ENCODE measurements at regions not wholly inside any gene's neighbourhood (a gene's known extent, or its start where the extent isn't known, plus 50 kb on each side); places are given as distances from the start of the nearest gene placed in this dataset.

DNA sequence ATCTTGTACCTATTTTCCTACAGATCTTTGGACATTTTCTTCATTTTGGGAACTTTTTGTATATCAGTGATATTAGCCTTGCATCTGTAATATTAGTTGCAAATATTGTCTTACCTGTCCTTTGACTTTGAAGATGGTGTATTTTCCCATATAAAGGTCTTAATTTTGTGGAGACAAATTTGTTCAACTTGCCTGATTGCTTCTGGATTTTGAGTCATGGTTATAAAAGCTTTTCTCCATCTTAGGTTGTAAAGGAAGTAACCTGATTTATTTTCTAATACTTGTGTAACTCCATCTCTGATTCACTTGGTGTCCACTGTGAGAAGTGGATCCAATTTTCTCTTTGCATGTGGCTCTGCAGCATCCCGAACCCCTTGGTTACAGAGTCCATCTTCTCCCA lies 97.7 kb upstream of the OTOS start:
- no peak overlapping the region for H3K4me3 ChIP-seq (ENCODE audit: low read depth, low read length)
- DNase-seq (ENCODE audit: low read depth): no peak
- TF ChIP-seq, protein P1, sequence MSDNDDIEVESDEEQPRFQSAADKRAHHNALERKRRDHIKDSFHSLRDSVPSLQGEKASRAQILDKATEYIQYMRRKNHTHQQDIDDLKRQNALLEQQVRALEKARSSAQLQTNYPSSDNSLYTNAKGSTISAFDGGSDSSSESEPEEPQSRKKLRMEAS (IDR thresholded peaks at IDR 0.05; ENCODE audit: low read depth, low read length): no peak
- TF ChIP-seq, protein P2, sequence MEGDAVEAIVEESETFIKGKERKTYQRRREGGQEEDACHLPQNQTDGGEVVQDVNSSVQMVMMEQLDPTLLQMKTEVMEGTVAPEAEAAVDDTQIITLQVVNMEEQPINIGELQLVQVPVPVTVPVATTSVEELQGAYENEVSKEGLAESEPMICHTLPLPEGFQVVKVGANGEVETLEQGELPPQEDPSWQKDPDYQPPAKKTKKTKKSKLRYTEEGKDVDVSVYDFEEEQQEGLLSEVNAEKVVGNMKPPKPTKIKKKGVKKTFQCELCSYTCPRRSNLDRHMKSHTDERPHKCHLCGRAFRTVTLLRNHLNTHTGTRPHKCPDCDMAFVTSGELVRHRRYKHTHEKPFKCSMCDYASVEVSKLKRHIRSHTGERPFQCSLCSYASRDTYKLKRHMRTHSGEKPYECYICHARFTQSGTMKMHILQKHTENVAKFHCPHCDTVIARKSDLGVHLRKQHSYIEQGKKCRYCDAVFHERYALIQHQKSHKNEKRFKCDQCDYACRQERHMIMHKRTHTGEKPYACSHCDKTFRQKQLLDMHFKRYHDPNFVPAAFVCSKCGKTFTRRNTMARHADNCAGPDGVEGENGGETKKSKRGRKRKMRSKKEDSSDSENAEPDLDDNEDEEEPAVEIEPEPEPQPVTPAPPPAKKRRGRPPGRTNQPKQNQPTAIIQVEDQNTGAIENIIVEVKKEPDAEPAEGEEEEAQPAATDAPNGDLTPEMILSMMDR (IDR thresholded peaks at IDR 0.05; ENCODE audit: low read depth, low read length): no peak

DNA sequence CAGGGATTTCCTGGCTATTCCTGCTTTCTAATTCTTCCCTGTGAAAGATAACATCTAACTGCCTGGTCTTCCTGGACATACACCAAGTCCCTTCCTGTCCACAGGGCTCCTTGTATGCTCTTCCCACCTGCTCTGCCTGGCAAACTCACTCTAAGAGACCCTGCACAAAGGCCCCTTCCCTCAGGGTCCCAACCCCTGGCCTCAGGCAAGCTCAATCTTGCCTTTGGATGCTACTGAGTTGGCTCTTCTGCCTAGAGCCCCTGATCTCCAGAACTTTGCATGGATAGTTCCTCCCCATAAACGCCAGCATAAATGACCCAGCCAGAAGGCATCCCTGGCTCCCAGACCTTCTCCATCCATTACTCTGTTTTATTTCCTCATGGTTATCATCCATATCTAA lies 98.3 kb upstream of the OTOS start:
- no peak overlapping the region for H3K4me3 ChIP-seq (ENCODE audit: low read depth, low read length)
- TF ChIP-seq MYC (IDR thresholded peaks at IDR 0.05; ENCODE audit: low read depth, low read length): no peak
- TF ChIP-seq, protein P2 (IDR thresholded peaks at IDR 0.05; ENCODE audit: low read depth, low read length): no peak
- no peak for TF ChIP-seq POLR2A (IDR thresholded peaks at IDR 0.05; ENCODE audit: extremely low read depth, insufficient read length)
- TF ChIP-seq, protein P1 (IDR thresholded peaks at IDR 0.05; ENCODE audit: low read depth, low read length): no peak
- no peak for DNase-seq (ENCODE audit: low read depth)

DNA sequence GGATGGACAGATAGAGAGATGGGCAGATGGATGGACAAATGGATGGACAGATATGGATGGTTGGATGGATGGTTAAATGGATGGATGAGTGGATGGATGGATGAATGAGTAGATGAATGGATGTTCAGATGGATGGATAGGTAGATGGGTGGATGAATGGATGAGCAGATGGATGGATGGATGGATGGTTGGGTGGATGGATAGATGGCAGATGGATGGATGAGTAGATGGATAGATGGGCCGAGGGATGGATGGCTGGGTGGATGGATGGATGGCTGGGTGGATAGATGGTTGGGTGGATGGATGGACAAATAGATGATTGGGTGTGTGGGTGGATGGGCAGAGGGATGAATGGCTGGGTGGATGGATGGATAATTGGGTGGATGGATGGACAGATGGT lies 98.9 kb upstream of the OTOS start:
- TF ChIP-seq, protein P1 (IDR thresholded peaks at IDR 0.05; ENCODE audit: low read depth, low read length): no peak
- TF ChIP-seq POLR2A (IDR thresholded peaks at IDR 0.05; ENCODE audit: extremely low read depth, insufficient read length) (no peak), MYC (IDR thresholded peaks at IDR 0.05; ENCODE audit: low read depth, low read length) (no peak)
- TF ChIP-seq, protein P2 (IDR thresholded peaks at IDR 0.05; ENCODE audit: low read depth, low read length): no peak
- H3K4me3 ChIP-seq (ENCODE audit: low read depth, low read length): no peak overlapping the region
- DNase-seq (ENCODE audit: low read depth): no peak

DNA sequence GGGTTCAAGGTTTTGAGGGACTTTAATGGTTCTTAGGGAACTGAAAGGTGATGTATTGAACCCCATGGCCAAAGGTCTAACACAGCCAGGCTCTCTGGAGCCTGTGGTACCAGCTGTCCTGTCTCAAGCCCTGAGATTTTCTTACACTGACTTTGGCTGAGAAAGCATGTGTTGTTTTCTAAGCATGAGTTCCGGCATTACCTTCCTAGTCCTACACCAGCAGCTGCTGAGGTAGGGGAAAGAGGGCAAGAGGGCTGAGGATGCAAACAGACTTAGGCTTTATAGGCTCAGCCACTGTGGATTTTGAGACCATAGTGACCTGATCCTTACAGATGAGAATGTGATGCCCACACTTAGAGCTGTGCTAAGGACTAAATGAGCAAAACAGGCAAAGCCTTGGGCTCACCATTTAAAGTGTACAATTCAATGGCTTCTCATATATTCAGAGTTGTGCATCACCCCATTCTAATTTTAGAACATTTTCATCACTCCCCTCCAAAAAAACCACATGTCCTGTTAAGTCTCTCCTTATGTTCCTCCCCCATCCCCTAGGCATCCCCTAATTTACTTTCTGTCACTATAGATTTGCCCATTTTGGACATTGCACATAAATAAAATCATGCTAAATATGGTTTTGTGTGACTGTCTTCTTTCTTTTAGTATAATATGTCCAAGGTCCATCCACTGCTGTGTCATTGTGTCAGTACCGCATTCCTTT lies 99.7 kb upstream of the OTOS start:
- TF ChIP-seq, protein P1 (IDR thresholded peaks at IDR 0.05; ENCODE audit: low read depth, low read length): no peak
- TF ChIP-seq, protein P2 (IDR thresholded peaks at IDR 0.05; ENCODE audit: low read depth, low read length): no peak
- TF ChIP-seq MYC (IDR thresholded peaks at IDR 0.05; ENCODE audit: low read depth, low read length) (no peak), POLR2A (IDR thresholded peaks at IDR 0.05; ENCODE audit: extremely low read depth, insufficient read length) (no peak)
- no peak overlapping the region for H3K4me3 ChIP-seq (ENCODE audit: low read depth, low read length)
- DNase-seq (ENCODE audit: low read depth): no peak

DNA sequence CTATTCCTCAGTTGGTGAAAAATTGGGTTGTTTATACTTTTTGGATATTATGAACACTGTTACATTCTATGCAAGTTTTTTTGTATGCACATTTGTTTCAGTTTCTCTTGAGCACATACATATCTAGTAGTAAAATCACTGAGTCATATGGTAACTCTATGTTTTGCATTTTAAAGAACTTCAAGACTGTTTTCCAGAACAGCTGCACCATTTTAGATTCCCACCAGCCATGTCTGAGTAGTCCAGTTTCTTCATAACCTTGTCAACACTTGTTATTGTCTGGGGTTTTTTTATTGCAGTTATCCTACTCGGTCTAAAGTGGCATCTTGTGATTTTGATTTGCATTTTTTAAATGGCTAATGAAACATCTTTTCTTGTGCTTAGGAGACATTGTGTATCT lies 100.3 kb upstream of the OTOS start:
- DNase-seq (ENCODE audit: low read depth): no peak
- H3K4me3 ChIP-seq (ENCODE audit: low read depth, low read length): no peak overlapping the region
- TF ChIP-seq POLR2A (IDR thresholded peaks at IDR 0.05; ENCODE audit: extremely low read depth, insufficient read length): no peak
- TF ChIP-seq, protein P1 (IDR thresholded peaks at IDR 0.05; ENCODE audit: low read depth, low read length): no peak
- no peak for TF ChIP-seq MYC (IDR thresholded peaks at IDR 0.05; ENCODE audit: low read depth, low read length)
- TF ChIP-seq, protein P2 (IDR thresholded peaks at IDR 0.05; ENCODE audit: low read depth, low read length): no peak

All from NB4 (cell line).